Stomach smooth muscle (tissue), 2 donors: ENCODE measurements at regions not wholly inside any gene's neighbourhood (a gene's known extent, or its start where the extent isn't known, plus 50 kb on each side); places are given as distances from the start of the nearest gene placed in this dataset.

Experiments
- H3K27ac ChIP-seq: one replicate; pipeline ENCODE4 v1.7.0; 2013; ENCODE audit warnings: mild to moderate bottlenecking, low read length, inconsistent platforms
- H3K27me3 ChIP-seq, 2 donors: one replicate each; pipeline ENCODE4 v1.7.0; 2013; ENCODE audit warnings: low read length in 2 of 2; ENCODE audit not compliant: insufficient read depth in 2 of 2, control insufficient read depth in 1 of 2
- H3K36me3 ChIP-seq, 2 donors: one replicate each; pipeline ENCODE4 v1.7.0; 2013; ENCODE audit warnings: low read length in 2 of 2; ENCODE audit not compliant: control insufficient read depth in 2 of 2, insufficient read depth in 2 of 2
- H3K4me1 ChIP-seq: one replicate; pipeline ENCODE4 v1.7.0; 2013; ENCODE audit warnings: low read length; ENCODE audit not compliant: control insufficient read depth, insufficient read depth
- H3K4me3 ChIP-seq, 2 donors: one replicate each; pipeline ENCODE4 v1.7.0; 2013; ENCODE audit warnings: low read length in 2 of 2
- H3K9ac ChIP-seq, 2 donors: one replicate each; pipeline ENCODE4 v1.7.0; 2013; ENCODE audit warnings: low read length in 2 of 2, mild to moderate bottlenecking in 1 of 2
- H3K9me3 ChIP-seq, 2 donors: one replicate each; pipeline ENCODE4 v1.7.0; 2013; ENCODE audit warnings: low read length in 2 of 2; ENCODE audit not compliant: control insufficient read depth in 2 of 2
- donor health status: healthy.
- donor health status: Pancreatic carcinoma.

GRCh38 chr13:73939071-73939380 lies 195.2 kb downstream of the KLF12 start:
- H3K27me3 ChIP-seq, result no peaks in the 10 kb centered on the region
- H3K9ac ChIP-seq, result no peak overlapping the region
- H3K9me3 ChIP-seq, result no peaks in the 10 kb centered on the region
- H3K4me3 ChIP-seq, result no peak overlapping the region
- H3K36me3 ChIP-seq, result no peaks in the 10 kb centered on the region
- no peak overlapping the region for H3K27ac ChIP-seq
- H3K4me1 ChIP-seq, result no peaks in the 10 kb centered on the region

DNA sequence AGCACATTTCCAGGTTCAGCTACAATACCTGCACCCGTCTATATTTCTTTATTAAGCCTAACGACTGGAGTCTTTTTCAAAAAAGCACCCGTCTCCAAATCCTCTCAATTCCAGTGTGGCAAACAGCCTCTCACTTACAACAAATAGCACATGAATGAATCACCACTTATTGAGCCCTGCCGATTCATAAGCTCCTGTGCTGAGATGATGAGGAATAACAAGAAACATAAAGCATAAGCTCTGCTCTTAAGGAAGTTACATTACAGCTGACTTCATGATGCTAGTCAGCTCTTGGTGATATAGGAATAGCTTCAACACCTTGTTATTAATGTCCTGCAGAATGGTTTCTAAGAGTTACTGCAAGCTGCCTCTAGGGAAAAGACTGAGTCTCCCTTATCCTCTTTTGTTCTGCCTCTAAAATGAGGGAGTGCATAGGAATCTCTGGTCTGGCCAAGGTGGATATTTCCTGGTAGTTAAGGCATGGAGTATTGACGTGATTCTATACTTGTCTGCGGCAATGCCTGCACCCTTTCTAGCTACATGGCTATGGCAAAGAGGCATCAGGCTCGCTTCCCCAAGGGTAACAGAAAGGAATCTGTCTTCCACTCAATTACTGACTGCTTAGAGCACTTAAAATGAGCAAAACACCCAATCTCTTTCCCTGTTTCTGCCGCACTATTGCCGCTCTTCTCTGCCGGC lies 195.7 kb downstream of the KLF12 start:
- Histone ChIP-seq H3K9ac (no peak overlapping the region), H3K27ac (no peak overlapping the region), H3K9me3 (no peaks in the 10 kb centered on the region), H3K4me1 (no peaks in the 10 kb centered on the region), H3K27me3 (no peaks in the 10 kb centered on the region), H3K4me3 (no peak overlapping the region), H3K36me3 (no peaks in the 10 kb centered on the region)

DNA sequence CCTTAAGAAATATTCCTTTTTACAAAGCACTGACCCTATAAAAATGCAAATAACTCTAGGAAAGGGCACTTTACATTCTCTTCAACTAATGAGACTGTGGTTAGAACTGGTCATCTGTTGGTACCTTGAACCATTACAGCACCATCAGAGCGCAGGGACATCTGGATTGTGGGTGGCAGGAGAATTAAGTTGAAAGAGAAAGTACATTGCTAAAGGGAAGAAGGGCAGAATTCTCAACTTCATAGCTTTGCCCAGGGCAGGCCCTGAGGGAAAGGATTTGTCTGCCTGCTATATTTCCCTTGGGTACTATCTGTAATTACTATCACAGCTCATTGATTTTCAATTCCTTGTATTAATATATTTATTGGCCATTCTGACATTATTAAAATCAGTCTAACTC lies 196.8 kb downstream of the KLF12 start:
- H3K4me1 ChIP-seq, result no peaks in the 10 kb centered on the region
- H3K4me3 ChIP-seq, result no peak overlapping the region
- no peaks in the 10 kb centered on the region for H3K27me3 ChIP-seq
- no peaks in the 10 kb centered on the region for H3K36me3 ChIP-seq
- H3K27ac ChIP-seq, result no peak overlapping the region
- H3K9ac ChIP-seq, result no peak overlapping the region
- H3K9me3 ChIP-seq, result no peaks in the 10 kb centered on the region

DNA sequence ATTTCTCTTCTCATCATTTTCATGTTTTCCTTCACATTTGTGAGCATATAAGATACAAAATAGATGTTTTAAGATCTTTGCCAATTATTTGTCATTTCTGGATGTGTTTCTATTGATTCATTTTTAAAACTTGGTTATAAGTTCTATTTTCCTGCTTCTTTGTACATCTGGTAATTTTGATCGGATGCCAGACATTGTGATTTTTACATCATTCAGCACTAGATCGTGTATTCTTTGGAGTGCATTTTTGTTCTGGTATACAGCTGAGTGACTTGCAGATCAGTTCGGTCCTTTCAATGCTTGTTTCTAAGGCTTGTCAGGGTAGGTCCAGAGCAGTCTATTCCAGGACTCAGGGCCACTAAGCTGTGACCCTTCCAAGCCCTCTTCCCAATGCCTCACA lies 198.2 kb downstream of the KLF12 start:
- Histone ChIP-seq H3K4me3 (no peak overlapping the region), H3K4me1 (no peaks in the 10 kb centered on the region), H3K27me3 (no peaks in the 10 kb centered on the region), H3K9ac (no peak overlapping the region), H3K27ac (no peak overlapping the region), H3K36me3 (no peaks in the 10 kb centered on the region), H3K9me3 (no peaks in the 10 kb centered on the region)

GRCh38 chr13:73934771-73935170 lies 199.4 kb downstream of the KLF12 start:
- Histone ChIP-seq H3K27me3 (no peaks in the 10 kb centered on the region), H3K4me1 (no peaks in the 10 kb centered on the region), H3K27ac (no peak overlapping the region), H3K36me3 (no peaks in the 10 kb centered on the region), H3K9me3 (no peaks in the 10 kb centered on the region), H3K4me3 (no peak overlapping the region), H3K9ac (no peak overlapping the region)

- Histone ChIP-seq H3K4me3 (no peak overlapping the region), H3K4me1 (no peaks in the 10 kb centered on the region), H3K9ac (no peak overlapping the region), H3K36me3 (no peaks in the 10 kb centered on the region), H3K27me3 (no peaks in the 10 kb centered on the region), H3K27ac (no peak overlapping the region), H3K9me3 (no peaks in the 10 kb centered on the region)
Measured at GRCh38 chr13:73934215-73934641, 200.0 kb downstream of the KLF12 start.

DNA sequence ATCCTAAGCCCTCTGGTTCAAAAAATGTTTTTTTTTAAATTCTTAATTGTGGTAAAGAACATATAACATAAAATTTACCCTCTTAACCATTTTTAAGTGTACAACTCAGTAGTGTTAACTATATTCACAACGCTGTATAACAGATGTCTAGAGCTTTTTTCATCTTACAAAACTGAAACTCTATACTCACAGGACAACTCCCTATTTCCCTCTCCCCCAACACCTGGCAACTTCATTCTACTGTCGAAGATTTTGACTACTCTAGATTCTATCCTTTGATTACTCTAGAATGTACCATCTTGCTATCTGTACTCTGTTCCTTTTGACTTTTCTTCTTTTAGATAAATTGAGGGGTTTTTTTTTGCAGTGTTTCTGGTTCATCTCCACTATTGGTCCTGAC lies 200.4 kb downstream of the KLF12 start:
- Histone ChIP-seq H3K4me1 (no peaks in the 10 kb centered on the region), H3K27me3 (no peaks in the 10 kb centered on the region), H3K27ac (no peak overlapping the region), H3K9me3 (no peaks in the 10 kb centered on the region), H3K9ac (no peak overlapping the region), H3K4me3 (no peak overlapping the region), H3K36me3 (no peaks in the 10 kb centered on the region)

DNA sequence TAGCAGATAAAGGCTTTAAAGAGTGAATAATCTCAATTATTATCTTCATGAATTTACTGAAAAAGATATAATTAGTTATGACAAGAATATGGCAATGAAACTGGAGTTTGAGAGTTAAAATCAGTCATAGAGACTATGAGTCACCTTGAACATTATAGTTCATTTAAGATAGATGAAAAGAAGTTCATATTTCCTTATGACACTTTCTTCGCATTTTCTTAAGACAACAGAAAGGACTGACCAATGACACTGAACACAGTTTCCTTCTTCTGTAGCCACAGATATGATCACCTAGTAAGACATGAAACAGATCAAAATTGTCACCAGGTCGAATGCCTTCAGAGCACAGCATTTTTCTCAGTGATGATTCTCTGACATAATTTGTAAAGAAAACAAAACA lies 202.1 kb downstream of the KLF12 start:
- H3K27me3 ChIP-seq, result no peaks in the 10 kb centered on the region
- no peaks in the 10 kb centered on the region for H3K36me3 ChIP-seq
- no peaks in the 10 kb centered on the region for H3K4me1 ChIP-seq
- H3K9me3 ChIP-seq, result no peaks in the 10 kb centered on the region
- H3K27ac ChIP-seq, result no peak overlapping the region
- H3K9ac ChIP-seq, result no peak overlapping the region
- H3K4me3 ChIP-seq, result no peak overlapping the region

DNA sequence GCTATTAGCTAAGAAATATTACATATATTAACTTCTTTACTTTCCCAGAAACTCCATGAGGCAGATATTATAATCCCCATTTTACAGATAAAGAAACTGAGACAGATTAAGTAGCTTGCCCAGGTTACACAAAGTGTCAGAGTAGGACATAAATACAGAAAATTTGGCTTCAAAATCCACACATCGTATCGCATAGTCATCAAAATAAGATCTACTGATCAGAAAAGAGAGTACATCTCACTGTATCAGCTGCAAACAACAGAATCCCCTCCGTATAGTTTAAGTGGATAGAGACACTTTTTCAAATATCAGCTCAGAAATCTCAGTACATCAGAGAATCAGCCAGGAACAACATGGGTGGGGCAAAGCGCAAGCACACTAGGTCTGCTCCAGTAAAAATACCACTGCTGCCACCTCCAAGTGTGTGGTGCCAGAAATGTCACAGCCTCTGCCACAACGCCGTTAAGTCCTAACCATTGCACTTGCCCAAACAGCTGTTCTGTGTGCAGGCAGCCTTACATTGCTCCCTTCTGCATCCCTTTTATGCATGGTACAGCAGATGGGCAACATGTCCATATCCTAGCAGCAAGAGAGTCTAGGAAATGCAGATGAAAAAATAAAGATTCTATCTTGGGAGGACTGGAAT lies 204.8 kb downstream of the KLF12 start:
- Histone ChIP-seq H3K9me3 (no peaks in the 10 kb centered on the region), H3K36me3 (no peaks in the 10 kb centered on the region), H3K4me3 (no peak overlapping the region), H3K27me3 (no peaks in the 10 kb centered on the region), H3K9ac (no peak overlapping the region), H3K27ac (no peak overlapping the region), H3K4me1 (no peaks in the 10 kb centered on the region)

DNA sequence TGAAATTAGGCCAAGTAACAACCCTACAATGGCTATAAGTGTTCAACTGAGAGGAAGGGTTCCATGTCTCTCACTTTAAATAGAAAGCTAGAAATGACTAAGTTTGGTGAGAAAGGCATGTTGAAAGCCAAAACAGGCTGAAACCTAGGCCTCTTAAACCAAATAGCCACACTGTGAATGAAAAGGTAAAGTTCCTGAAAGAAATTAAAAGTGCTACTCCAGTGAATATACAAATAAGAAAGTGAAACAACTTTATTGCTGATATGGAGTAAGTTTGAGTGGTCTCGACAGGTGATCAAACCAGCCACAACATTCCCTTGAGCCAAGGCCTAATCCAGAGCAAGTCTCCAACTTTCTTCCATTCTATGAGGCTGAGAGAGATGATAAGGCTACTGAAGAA lies 209.6 kb downstream of the KLF12 start:
- H3K27me3 ChIP-seq, result no peaks in the 10 kb centered on the region
- no peak overlapping the region for H3K9ac ChIP-seq
- H3K4me3 ChIP-seq, result no peak overlapping the region
- H3K36me3 ChIP-seq, result no peaks in the 10 kb centered on the region
- H3K9me3 ChIP-seq, result no peaks in the 10 kb centered on the region
- H3K4me1 ChIP-seq, result no peaks in the 10 kb centered on the region
- no peak overlapping the region for H3K27ac ChIP-seq

- Histone ChIP-seq H3K9me3 (no peaks in the 10 kb centered on the region), H3K4me3 (no peak overlapping the region), H3K4me1 (no peaks in the 10 kb centered on the region)
Measured at GRCh38 chr13:73922493-73923393, 211.5 kb downstream of the KLF12 start.

More at GRCh38 chr13:73922493-73923393, 211.5 kb downstream of the KLF12 start:
- Histone ChIP-seq H3K27me3 (no peaks in the 10 kb centered on the region), H3K27ac (no peak overlapping the region), H3K36me3 (no peaks in the 10 kb centered on the region), H3K9ac (no peak overlapping the region)
